NCI-H226 (cell line): ENCODE measurements at regions not wholly inside any gene's neighbourhood (a gene's known extent, or its start where the extent isn't known, plus 50 kb on each side); places are given as distances from the start of the nearest gene placed in this dataset.
A peak's percentile ranks its signal among the peaks of the same experiment; 100 is the strongest.
"Not testable (repeated sequence)": the region's sequence is repeated elsewhere in the genome, so short reads cannot be mapped to it uniquely, and the experiment has no call there.

Experiments
- DNase-seq: peaks from one replicate; pipeline ENCODE4 v3.0.0-alpha.2; 2015

DNA sequence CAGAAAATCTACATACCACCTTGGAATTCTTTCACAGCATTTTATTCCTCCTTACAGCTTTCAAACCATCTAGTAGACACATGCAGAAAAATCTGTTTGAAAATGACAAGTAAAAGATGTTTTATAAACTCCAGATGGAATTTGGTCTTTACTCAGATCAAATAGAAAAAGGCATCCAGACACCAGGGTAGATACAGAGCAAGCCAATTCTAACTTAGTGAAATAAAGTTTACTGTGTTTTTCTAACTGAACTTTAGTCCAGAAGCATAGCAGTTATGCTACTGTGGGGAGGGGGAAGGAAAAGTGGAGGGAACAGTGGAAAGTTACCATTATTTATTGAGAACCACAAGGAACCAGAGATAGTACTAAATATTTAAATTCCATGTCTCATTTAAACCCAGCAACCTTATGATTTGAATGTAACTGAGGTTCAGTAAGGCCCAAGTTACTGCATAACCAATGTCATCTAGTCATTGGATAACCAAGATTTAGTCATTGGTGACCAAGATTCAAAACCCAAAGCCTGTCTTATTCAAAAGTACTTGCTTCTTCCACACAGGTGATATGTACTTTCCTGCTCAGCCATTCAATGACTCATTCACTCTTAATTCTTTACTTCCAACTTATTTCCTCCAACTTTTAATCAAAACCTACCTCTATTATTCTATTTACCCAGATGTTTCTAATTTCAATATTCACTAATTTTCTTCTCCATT lies 57.7 kb downstream of the RAD51AP2 start:
- no peak for DNase-seq

GRCh38 chr2:17455343-17455742 lies 62.9 kb downstream of the RAD51AP2 start:
- no peak for DNase-seq

DNA sequence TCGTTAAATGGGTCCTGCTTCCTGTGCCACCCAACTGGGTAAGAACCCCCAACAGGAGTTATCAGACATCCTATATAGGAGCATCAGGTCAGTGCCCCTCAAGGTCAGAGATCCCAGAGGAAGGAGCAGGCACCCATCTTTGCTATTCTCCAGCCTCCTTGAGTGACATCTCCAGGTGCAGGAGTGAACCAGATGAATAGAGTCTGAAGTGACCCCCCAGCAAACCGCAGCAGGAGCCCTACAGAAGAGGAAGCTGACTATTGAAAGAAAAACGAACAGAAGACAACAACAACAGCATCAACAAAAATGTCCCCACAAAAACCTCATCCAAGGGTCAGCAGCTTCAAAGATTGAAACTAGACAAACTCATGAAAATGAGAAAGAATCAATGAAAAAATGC lies 72.0 kb downstream of the RAD51AP2 start:
- DNase-seq, result not testable (repeated sequence)

GRCh38 chr2:17445744-17446143 lies 72.5 kb downstream of the RAD51AP2 start:
- DNase-seq, result no peak

GRCh38 chr2:17442334-17442733 lies 75.9 kb downstream of the RAD51AP2 start:
- peak; percentile 33 for DNase-seq

DNA sequence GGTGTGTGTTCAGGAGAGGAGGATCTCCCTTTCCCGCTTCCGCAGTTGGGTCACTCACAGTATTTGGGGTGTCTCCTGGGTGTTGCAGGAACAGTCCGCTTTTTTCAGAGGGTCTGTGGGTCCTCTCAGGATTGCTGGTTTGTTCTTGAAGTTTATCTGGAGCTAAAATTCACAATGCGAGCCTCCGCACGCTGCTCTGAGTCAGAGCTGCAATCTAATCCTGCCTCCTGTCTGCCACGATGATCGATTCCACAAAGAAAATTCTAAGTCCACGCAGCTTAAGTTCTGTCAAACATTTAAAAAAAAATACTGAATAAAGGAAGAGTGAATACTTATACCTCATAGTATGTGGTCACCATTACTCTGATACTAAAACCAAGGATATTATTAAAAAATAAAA lies 76.5 kb downstream of the RAD51AP2 start:
- DNase-seq, result no peak

DNA sequence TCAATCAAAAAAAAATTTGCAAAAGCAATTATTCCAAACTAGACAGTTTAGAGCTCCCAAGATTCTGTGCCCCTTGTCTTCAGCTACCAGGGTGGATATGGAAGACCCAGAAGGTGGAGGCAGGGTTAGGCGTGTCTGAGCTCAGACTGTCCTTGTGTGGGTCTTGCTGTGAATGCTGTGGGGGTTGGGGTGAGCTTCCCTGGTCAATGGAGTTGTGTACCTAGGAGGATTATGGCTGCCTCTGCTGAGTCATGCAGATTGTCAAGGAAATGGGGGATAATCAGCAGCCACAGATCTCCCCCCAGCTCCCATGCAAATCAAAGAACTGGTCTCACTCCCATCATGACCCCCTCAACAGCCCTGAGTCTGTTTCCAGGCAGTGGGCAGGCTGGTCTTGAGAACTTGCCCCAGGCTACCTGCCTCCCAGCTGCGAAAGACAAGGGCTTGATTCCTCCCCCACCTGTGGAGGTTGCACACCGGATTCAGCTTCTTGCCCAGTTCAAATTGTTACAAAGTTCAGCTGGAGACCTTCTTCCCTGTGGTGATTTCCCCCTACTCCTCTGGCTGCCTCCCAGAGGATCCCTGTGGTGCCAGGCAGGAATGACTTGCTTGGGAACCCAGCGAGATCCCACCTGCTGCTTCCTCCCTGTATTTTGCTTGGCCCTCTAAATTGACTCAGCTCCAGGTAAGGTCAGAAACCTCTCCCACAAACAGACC lies 77.0 kb downstream of the RAD51AP2 start:
- no peak for DNase-seq

DNA sequence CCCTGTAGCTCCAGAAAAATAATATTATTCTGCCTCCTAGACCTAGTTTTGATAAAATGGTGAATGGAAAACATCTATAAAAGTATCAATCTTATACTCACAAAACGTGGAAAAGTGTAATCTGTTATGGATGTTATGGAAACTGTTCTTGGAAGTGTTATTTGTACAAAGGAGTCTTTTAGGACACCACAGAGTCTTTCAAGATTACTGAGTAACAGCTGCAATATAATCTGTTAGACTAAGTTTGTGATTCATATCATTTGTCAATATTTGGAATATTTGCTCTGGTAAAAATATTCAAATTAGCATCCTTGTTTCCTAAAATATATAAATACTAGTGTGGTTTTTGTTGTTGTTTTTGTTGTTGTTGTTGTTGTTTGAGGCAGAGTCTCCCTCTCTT lies 87.9 kb downstream of the RAD51AP2 start:
- no peak for DNase-seq

- peak; percentile 10 for DNase-seq
These were observed 89.1 kb downstream of the RAD51AP2 start for GRCh38 chr2:17429130-17429529.

DNA sequence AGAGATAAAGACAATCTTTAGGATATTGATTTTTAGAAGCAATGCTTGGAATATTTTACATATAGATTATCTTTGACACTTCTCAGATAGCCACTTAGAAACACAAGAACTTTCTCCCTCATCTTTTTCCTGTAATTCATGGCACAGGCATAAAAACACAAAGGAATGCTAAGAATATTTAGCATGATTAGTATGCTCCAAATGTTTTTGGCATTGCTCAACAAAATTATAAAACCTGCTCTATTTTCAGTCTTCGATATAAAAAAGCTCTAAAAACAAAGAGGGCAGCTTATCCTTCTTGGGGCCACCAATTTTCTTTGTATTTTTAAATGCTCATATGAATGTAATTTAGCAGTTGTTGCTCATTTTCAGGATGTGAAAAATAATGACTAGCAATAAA lies 90.8 kb downstream of the RAD51AP2 start:
- no peak for DNase-seq

- DNase-seq, result no peak
These were observed 91.5 kb downstream of the RAD51AP2 start for GRCh38 chr2:17426743-17427142.

DNA sequence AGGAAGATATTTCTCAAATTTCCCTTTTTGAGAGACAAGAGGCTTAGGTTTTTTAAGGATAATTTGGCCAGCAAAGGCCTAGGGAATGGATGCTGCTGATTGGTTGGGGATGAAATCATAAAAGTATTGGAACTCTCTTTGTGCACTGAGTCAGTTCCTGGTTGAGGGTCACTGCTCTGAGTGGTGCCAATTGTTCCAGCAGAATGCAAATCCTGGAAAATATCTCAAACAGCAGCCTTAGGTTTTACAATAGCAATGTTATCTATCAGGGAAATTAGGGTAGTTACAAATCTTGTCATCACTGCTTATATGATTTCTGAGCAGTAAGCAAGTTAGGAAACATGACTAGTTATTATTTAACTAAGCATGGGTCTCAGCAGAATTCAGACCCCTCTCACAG lies 96.2 kb downstream of the RAD51AP2 start:
- DNase-seq, result no peak

- DNase-seq, result peak; percentile 83
These were observed 101.3 kb downstream of the RAD51AP2 start for GRCh38 chr2:17416884-17417391.

DNA sequence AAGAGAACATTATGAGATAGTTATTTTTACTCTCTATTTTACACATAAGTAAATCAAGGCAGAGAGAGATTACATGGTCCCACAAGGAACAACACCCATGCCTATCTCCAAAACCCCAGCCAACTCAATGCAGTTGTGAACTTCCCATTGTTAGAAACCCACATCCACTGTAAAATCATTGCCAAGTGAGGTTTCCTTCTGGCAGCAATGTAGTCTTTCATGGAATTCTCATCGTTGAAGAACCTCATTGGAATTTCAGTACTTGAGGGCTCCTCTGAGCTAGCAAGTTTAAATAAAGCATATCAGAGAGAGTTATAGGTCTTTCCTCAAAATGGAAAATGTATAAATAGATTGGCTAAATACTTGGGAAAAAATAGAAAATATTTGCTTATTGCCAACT lies 105.2 kb downstream of the RAD51AP2 start:
- peak; percentile 12 for DNase-seq

GRCh38 chr2:17401096-17401495 lies 117.1 kb downstream of the RAD51AP2 start:
- DNase-seq, result no peak

GRCh38 chr2:17398770-17399169 lies 119.5 kb downstream of the RAD51AP2 start:
- no peak for DNase-seq

- DNase-seq, result no peak
These were observed 129.4 kb downstream of the RAD51AP2 start for GRCh38 chr2:17388798-17389197.

- no peak for DNase-seq
These were observed 130.6 kb downstream of the RAD51AP2 start for GRCh38 chr2:17387591-17387990.

- no peak for DNase-seq
These were observed 131.5 kb downstream of the RAD51AP2 start for GRCh38 chr2:17386771-17387170.

- no peak for DNase-seq
These were observed 138.2 kb downstream of the RAD51AP2 start for GRCh38 chr2:17380003-17380402.

DNA sequence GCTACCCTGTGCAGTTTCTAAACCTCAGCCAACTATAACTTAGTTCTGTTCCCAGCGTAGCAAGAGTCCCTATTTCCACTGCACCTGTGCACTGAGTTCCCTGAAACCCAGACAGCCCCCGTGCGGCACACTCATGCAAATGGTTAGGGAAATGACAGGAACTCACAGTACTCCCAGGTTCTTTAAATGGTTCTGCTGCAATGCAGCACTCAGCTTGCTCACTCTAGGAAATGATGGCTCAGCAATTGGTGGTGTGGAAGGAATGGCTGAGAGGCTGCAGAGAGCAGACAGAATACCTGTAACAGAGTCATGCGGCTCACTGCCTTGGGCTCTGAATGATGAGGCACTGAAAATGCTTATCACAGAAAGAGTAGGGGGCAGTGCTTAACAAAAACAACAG lies 143.0 kb downstream of the RAD51AP2 start:
- DNase-seq, result no peak

DNA sequence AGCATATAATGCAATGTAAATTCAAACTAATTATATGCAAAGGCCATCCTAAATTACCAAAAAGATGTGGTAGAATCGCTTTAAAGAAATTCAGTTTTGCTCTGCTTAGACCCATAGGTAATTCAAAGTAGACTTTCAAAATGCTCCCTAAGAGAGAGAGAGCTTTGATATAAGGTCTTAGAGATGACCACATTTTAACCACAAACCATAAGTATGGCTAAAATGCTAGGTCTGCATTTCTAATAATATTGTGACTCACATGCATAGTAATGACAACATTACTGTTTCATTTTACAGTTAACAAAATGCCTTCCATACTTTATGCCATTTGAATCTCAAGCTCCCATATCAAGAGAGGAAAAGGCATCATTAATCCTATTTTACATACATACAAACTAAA lies 144.5 kb downstream of the RAD51AP2 start:
- no peak for DNase-seq

- DNase-seq, result no peak
These were observed 145.2 kb downstream of the RAD51AP2 start for GRCh38 chr2:17373041-17373440.

DNA sequence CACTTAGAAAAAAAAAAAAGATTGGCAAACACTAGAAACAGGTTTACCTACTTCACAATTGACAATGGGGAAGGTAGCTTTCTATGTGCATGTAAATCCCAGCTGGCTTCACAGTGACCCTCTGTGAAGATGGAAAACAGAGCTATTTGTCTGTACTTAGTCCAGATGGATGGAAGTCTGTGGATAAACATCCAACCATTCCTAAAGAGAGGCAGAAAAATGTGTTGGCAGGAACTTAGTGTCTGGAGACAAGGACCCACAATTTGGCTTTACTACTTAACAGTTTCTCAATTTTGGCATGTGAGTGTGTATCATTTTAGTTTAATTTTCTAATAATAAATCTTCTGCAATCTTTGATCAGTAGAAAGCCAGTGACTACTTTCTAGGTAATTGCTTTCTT lies 154.4 kb downstream of the RAD51AP2 start:
- no peak for DNase-seq

DNA sequence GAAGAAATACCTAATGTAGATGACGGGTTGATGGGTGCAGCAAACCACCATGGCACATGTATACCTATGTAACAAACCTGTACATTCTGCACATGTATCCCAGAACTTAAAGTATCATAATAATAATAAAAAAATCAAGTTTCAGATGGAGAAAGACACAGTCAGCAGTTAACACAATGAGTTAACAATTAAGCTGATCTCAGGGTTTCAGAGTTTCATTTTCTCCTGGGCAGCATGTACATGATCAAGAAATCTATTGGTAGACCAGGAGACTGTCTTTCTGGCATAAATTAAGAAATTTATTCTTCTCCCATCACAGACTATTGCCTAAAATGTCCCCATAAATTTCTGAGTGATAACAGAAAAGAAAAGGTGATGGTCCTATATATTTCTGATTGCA lies 155.3 kb downstream of the RAD51AP2 start:
- no peak for DNase-seq
